NCI-H187 (cell line): ENCODE measurements at regions not wholly inside any gene's neighbourhood (a gene's known extent, or its start where the extent isn't known, plus 50 kb on each side); places are given as distances from the start of the nearest gene placed in this dataset.

Experiments
- DNase-seq, 2 experiments: peaks; one replicate each; lab custom pipeline; 2025; lab: John Stamatoyannopoulos, UW

DNA sequence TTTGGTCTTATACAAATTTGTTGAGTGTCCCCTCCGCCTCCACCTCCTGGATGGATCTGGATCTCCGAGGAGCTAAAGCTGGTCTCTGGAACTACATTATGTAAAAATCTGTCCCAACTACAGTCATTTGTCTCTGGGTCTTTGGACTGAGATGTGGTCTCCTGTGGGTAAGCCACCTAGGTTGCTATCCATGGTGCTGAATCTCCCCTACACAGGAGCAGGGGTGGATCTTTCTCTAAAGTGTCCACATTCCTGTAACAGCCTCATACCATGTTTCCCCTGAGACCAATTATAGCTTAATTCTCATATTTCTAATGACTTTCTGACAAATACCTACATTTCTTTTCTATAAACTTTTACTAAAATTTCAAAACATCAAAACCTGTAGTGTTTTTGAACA is 625.8 kb downstream of the TAFA4 start:
- DNase-seq: no peak

DNA sequence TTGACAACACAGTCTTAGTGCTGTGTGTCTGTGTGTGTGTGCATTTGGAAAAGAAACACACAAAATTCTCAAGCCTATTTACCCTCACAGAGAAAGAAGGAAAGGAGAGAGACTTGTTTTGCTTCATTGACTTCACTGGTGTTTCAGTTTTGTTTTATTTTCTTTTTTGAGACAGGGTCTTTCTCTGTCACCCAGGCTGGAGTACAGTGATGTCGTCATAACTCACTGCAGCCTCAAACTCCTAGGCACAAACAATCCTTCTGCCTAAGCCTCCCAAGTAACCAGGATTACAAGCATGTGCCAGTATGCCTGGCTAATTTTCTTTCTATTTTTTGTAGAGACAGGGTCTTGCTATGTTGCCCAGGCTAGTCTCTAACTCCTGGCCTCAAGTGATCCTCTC is 636.9 kb downstream of the TAFA4 start:
- no peak for DNase-seq

DNA sequence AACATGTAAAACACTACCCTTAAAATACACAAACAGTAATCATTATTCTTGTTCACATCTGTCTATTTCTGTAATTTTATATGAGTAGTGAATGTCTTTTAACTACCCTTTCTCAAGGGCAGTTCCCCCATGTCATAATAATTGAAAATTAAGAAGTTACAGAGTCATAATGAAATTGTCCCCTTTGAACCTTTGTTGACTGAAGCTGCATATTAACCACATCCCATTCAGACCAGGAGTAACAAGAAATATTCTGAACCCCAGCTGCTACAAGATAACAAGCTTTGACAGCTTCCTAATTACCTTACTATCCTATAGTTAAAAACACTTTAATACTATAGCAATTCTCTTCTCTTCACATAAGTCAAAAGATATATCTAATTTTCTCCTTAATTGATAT is 635.9 kb upstream of the SUCLG2 start:
- no peak for DNase-seq

DNA sequence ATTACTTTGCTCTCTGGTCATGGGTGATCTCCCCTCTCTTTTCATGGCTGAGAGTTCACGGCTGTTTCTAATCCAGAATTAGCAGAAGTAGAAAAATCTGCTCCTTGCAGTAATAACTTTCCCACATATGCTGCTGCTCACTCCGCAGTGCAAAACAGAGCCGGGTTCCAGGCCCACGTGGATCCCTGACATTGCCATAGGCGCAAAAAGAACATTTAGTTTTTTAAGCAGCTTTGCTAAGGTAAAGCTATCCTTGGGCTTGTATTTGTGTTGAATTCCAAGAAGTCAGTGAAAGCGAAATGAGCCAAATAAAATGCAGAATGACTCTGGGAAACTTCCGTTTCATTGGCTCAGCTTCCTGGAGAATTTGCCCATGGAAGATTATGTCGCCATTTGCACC is 633.7 kb upstream of the SUCLG2 start:
- no peak for DNase-seq

DNA sequence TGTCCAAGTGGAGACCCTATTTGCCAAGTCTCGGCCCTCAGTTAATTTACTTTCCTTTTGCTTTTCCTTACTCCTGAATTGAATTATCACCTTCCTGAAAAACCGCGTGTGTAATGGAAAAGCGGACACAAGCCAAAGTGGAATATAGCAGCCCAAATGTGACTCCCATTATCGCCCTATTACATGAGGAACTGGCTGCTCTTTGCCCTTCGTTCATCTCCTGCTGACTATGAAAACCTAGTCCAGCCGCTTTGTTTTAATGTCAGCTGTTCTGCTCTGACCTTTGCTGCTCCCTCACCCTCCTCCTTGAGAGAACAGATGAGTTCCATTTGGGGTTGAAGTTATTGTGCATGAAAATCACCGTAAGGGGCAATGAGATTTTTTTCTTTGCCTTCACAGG is 632.7 kb upstream of the SUCLG2 start:
- DNase-seq: no peak

DNA sequence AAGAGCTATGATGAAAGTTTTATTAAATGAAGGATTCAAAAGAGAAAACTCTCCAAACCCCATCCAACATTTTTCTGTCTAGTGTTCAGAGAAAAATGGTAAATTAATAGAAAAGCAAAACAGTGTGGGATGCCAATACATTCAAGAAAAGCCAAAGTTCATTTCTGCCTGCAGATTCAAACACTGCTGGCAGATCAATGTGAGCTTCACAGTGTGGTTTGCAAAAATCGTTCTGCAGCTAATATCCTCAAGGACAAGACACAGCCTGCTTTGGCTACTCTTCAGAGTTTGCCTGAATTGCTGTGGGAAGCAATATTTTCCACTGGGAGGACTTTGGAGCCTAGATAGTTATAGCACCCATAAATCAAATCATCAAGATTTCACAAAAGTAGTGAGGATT is 619.9 kb upstream of the SUCLG2 start:
- DNase-seq: no peak

DNA sequence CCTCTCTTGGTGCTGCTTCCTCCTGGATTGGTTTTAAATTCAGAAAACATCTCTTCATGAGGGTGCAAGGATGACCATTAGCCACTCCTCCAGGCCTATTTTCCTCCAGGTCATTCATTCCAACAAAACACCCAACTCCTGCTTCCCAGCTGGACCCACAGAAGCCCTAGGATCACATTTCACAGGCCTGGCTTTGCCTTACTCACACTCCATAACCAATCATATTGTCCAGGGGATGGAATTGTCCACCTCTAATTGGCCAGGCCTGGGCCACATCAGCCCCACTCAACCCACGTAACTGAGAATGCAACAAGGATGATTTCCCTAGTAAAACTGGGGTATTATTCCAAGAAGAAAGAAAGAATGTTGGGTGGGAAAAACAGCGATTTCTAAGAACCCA is 616.7 kb upstream of the SUCLG2 start:
- no peak for DNase-seq

DNA sequence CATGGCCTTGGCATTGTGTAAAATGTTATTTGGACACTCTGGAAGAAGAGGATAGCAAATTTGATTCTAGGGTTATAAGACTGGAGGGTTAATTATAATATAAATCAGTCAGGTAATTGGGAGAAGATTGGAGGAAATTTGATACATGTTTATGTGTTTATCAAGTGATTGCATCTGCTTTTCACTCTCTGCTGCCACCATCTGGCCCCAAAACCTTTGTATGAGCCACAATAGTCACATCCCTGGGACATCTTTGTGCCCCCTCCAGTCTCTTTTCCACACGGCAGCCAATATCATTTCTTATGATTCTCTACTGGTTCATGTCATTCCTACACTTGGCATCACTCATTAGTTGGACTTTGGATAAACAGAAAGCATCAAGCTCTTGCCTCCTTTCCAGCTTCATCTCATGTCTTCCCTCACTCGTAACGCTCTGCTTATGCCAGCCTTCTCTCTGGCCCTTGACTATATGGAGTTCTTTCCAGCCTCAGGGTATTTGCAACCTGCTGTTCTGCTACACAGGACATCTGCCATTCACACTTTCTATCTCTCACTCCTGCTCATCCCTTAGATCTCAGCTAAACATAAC is 602.3 kb upstream of the SUCLG2 start:
- DNase-seq: no peak

DNA sequence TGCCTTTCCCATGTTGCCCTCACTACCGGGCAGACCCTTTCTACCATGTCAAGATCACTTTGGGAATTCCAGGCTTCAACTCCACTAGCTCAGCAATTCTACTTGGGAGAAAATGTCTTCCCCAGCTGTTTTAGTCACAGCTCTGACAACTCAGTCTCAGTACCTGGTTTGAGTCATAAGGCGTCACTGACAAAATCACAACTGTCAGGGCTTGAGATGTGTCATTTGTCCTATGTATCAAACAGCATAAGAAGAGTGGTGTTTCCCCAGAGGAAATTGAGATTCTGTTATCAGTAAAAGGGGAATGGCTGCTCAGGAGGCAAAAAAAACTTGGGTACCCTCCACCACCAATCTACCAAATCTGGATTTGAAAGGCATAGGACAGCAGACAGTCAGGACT is 594.9 kb upstream of the SUCLG2 start:
- DNase-seq: no peak

DNA sequence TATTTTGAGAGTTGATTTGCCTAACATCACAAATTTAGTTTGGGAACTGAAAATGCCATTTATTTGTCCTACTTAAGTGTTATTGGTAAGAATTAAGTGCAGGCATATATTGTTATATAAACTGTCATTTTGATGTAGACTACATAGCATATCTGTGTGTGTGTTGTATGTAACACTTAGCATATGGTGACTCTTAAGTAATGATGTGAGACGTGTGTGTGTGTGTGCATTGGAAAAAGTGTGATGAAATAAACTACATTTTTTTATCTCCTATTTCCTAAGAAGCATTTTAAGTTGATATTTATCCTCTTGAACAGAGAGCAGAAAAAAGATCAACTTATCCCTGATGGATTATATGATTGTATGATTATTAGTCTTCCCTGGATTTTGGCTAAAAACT is 588.2 kb upstream of the SUCLG2 start:
- no peak for DNase-seq

DNA sequence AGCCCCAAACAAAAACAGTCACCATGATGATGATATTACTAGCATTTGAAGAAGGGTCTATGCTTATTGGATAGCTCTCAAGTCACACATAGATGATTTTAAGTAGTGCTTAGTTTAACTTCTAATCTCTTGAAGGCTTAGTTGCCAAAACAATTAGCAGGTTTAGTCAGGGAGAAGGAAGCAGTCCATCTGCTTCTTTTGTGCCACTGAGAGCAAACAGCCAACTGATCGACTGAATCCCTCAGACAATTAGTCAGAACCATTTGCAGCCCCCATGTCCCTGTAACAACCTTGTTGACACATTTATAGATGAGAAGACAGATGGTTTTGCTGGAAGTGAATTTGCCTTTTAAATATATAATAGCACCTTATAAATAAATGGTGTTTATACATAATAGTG is 585.1 kb upstream of the SUCLG2 start:
- DNase-seq: no peak

DNA sequence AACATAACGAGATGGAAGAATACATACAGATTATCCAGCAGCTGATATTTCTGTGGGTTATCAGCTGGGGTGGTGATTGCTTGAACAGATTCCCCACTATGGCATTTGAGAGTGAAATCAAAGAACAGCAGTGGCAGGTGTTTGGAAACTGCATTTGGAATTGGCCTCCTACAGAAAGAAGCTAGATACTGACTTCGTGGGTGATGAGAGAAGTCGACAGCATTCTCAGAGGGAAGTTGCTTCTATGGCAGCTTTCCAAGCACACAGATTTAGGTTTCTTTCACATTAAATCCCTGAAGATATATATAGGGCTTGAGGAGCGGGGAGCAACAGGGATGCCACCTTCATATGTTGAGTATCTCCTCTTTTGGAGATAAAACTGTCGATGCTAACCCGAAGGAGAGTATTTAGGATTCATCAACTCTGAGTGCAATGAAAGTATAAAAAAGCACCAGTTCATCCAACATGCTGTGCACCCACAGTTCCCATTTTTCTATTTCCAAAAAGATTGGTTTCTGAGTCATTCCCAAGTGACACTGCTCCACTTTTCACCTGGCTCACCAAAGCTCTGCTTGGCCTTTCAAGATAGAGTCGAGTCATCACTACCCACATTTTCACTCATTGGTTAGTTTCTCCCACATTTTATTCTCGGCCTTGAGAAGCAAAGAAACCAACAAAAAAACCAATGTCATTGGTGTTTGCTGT is 579.8 kb upstream of the SUCLG2 start:
- DNase-seq: no peak

DNA sequence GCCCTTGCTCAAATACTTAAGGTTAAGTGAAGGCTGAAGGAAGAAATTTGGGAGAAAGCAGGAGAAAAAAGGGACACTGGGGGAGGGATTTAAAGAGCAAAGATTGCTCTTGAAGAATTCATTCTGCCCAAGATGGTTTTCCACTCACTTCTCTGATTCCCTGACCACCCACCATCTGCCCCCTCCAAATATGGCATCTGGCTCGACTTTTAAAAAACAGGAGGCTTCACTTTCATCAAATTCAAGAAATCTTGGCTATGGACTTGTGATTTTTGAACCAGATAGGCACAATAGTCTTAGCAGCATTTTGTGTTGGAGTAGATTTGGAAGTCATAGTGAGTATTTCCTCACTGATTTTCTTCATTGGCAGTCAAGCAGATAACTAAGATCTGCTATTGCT is 574.4 kb upstream of the SUCLG2 start:
- DNase-seq: no peak

DNA sequence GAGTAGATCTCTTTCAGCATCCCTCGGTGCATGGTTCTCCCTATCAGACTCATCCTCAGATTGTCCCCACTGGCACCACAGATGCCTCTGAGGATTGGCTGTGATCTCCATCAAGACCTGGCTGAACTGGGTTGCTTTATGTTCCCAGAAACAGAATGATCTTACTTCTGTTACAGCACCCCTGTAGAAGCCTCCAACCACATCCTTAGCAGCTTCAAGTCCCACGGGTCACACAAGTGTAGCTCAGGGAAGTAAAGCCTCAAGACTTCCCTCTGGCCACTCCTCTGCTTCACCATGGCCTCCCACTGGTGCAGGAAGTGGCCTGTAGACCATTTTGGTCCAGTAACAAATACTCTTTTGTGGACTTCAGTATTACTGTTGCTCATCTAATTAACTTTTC is 566.4 kb upstream of the SUCLG2 start:
- DNase-seq: no peak

DNA sequence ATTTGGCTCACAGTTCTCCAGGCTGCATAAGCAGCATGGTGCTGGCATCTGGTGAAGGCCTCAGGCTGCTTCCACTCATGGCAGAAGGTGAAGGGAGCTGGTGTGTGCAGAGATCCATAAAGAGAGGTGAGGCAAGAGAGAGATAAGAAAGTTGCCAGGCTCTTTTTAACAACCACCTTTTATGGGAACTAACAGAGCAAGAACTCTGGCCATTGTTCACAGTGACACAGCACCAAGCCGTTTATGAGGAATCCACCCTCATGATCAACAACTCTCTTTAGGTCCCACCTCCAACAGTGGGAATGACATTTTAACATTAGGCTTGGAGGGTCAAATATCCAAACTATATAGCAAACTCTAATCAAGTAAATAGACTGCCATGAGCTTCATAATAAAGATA is 557.2 kb upstream of the SUCLG2 start:
- DNase-seq: no peak

DNA sequence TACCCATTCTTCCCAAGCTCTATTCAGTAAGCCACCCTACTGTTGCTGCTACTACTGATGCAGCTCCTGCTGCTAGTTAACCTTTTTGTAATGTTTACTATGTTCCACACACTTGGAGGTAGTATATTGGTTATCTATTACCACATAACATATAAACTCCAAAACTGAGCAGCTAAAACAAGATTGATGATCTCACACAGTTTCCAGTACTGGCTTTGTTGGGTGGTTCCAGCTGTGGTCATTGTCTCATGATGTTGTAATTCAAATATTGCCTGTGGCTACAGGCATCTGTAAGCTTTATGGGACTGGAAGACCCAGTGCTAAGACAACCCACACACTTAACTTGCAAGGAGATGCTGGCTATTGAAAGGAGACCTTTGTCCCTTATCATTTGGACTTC is 556.2 kb upstream of the SUCLG2 start:
- DNase-seq: no peak

DNA sequence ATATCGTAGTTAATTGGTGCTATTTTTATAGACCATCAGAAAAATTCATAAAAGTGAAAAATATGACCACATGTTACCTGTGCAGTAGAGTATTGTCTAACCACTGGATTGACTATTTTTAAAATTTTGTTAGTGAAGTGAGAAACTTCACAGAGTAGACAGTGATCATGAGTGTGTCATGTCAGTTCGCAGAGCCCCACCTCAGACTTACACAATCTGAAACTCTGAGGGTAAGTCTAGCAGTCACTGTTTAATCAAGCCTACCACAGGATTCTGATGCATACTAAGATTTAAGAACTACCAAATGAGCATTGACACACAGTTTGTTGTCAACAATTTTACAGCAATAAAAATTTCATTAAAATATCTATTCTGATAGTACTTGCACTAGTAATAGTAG is 552.9 kb upstream of the SUCLG2 start:
- DNase-seq: no peak

DNA sequence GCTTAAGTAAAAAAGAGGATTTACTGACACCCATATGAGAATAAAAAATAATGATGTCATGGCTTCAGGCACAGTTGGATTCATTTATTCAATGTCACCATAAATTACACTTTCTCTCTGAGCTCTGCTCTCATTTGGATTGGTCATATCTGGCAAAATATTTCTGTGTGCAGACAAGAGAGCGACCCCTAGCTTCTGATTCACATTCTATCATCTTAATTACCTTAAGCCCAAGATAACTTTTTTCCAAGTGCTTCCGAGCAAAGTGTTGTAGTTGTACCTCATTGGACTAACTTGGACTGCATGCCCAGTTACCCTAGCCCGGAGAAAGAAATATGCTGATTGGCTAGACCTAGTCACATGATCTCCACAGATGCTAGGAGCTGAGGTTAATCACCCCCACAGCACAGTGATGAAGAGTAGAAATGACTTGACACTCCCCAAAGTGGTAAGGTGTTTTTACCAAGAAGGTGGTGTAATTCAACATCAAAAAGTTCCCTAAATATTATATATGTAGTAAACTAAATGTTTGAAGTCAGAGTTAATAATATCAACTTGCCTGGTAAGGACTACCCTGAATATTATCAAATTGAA is 552.2 kb upstream of the SUCLG2 start:
- DNase-seq: no peak

DNA sequence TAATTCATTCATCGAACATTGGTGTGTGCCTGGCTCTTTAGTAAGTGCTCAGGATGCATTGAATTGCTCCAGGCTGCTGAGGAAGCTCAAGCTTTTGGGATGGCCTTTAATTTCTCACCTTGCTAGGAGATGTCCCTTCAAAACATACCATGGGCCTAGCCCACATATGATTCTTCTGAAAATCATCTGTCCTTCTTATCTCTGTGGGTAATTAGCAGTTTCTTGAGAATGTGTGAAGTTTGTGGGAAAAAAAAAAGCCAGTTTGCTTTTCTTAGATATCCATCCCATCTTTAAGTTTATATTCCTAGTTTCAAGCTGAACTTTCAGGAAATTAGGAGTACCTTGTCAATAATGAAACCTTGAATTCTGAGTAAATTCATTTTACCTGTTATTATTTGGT is 532.3 kb upstream of the SUCLG2 start:
- DNase-seq: no peak

DNA sequence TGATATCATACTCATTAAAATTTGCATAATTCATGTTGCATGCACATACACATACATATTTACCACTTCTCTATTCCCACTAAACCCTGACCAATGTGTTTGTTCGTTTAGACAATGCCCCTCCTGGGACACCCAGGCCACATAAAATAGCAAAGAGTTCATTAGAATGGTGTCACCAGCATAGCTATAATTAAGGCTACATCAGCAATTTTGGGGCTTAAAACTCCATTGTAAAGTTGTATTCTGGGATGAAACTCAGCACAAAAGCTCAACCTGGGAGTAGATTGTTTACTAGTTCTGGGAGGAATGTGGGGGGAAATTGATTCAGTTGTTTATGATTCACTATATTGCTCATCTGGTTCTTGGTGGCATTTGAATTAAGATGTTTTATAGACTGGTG is 522.2 kb upstream of the SUCLG2 start:
- no peak for DNase-seq

DNA sequence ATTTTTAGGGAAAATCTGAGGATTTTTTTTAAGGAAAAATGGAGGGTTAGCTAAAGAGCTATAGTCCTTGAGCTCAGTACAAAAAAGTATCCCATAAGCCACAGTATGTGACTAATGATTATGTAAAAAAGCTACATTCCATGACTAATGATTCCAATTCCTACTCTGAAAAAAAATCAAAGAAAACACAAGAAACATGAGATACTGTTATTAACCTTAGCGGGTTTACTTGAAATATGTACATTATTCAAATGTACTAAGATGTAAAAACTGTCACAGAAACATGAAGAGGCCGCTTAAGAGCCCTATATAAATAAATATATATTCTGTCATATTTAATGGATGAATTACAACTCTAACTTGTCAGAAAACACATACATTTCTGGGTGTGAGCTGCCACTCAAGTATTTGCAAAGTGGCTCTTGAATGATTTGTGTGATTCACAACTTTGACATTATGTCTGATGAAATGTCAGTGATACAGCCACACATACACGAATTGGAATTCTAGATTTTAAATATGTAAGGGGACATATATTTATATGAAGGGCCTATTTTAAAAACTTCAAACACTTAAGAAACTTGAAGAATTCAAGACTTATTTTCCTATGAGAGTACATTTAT is 518.7 kb upstream of the SUCLG2 start:
- no peak for DNase-seq

DNA sequence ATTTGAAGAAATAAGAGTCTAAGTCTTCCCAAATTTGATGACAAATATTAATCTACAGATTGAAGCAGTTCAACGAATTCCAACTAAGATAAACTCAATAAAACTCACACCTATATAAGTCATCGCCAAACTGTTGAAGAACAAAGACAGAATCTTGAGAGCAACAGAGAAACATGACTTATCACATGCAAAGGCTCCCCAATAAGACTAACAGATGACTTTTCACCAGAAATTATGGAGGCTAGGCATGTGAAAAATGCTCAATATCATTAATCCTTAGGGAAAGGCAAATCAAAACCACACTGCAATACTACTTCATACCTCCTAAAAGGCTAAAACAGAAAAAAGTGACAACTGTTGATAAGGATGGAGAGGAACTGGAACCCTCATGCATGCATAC is 517.6 kb upstream of the SUCLG2 start:
- no peak for DNase-seq

DNA sequence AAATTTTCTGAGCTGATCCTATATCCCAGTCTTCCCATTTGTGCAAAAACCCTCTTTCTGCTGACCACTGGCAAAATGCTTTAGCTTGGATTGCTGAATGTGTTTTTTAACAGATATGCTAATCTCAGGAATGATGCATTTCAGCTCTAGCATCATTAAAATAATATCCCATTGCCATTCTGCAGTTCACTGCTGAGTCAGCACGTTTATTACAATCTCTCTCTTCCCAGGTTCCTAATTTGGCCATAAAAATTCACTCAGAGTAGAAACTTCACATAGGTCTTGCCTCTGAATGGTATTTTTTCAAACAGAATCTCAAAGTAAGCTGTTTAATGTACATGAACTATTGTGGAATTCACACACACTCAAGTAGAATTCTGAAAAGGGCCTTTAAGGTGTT is 509.6 kb upstream of the SUCLG2 start:
- DNase-seq: no peak

DNA sequence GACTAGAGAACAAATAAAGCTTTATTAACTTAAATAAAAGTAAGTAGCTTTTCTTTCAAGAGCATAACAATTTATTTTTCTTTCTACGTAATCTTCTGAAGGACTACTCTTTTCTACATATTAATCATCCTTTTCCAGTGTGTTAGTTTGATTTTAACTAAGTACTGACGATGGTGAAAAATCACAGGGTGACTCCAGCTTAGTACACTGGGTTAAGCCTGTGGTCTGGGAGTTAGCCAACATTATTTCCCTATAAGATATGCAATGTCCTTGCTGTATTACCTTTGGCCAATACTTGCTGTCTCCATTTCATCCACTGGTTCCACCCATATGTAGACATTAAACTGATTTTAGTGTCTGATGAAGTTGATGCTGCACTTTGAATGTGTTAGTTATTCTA is 508.6 kb upstream of the SUCLG2 start:
- DNase-seq: no peak
